ENCODE measurements at regions not wholly inside any gene's neighbourhood (a gene's known extent, or its start where the extent isn't known, plus 50 kb on each side); places are given as distances from the start of the nearest gene placed in this dataset.
"Not testable (repeated sequence)": the region's sequence is repeated elsewhere in the genome, so short reads cannot be mapped to it uniquely, and the experiment has no call there.

GRCh38 chr1:120264564-120264963, 88.2 kb upstream of the SEC22B start:
- TF ChIP-seq, protein P1, sequence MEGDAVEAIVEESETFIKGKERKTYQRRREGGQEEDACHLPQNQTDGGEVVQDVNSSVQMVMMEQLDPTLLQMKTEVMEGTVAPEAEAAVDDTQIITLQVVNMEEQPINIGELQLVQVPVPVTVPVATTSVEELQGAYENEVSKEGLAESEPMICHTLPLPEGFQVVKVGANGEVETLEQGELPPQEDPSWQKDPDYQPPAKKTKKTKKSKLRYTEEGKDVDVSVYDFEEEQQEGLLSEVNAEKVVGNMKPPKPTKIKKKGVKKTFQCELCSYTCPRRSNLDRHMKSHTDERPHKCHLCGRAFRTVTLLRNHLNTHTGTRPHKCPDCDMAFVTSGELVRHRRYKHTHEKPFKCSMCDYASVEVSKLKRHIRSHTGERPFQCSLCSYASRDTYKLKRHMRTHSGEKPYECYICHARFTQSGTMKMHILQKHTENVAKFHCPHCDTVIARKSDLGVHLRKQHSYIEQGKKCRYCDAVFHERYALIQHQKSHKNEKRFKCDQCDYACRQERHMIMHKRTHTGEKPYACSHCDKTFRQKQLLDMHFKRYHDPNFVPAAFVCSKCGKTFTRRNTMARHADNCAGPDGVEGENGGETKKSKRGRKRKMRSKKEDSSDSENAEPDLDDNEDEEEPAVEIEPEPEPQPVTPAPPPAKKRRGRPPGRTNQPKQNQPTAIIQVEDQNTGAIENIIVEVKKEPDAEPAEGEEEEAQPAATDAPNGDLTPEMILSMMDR (IDR thresholded peaks at IDR 0.05): not testable (repeated sequence)
- TF ChIP-seq POLR2AphosphoS5 (IDR thresholded peaks at IDR 0.05): not testable (repeated sequence)

Measured in breast epithelium (tissue), 3 donors.